Endodermal cell (in vitro differentiated cells): ENCODE measurements at regions not wholly inside any gene's neighbourhood (a gene's known extent, or its start where the extent isn't known, plus 50 kb on each side); places are given as distances from the start of the nearest gene placed in this dataset.

ENCODE experiments used
- DNase-seq: peaks from one replicate; pipeline ENCODE4 v3.0.0-alpha.2; 2017
- H3K27ac ChIP-seq: 2 replicates; pipeline ENCODE4 v1.5.1; 2013; ENCODE audit warnings: mild to moderate bottlenecking, low read depth, low read length, moderate library complexity
- H3K27me3 ChIP-seq: 2 replicates; pipeline ENCODE4 v1.6.1; 2013; ENCODE audit warnings: mild to moderate bottlenecking, low read length, moderate library complexity; ENCODE audit not compliant: insufficient read depth, control insufficient read depth, poor library complexity, severe bottlenecking
- H3K36me3 ChIP-seq: 2 replicates; pipeline ENCODE4 v1.7.0; 2013; ENCODE audit warnings: mild to moderate bottlenecking, low read length, moderate library complexity; ENCODE audit not compliant: control insufficient read depth, insufficient read depth
- H3K4me1 ChIP-seq: one replicate; pipeline ENCODE4 v1.7.0; 2013; ENCODE audit warnings: low read length; ENCODE audit not compliant: control insufficient read depth, insufficient read depth
- H3K4me3 ChIP-seq: 2 replicates; pipeline ENCODE4 v1.5.1; 2013; ENCODE audit warnings: mild to moderate bottlenecking, low read length, moderate library complexity
- H3K9ac ChIP-seq: 2 replicates; pipeline ENCODE4 v1.6.1; 2013; ENCODE audit warnings: mild to moderate bottlenecking, low read length, moderate library complexity; ENCODE audit not compliant: poor library complexity, severe bottlenecking; ENCODE audit errors: extremely low read depth
- H3K9me3 ChIP-seq: 2 replicates; pipeline ENCODE4 v1.6.1; 2013; ENCODE audit warnings: mild to moderate bottlenecking, low read length, moderate library complexity; ENCODE audit not compliant: control insufficient read depth
- H3K27ac Mint-ChIP-seq: 2 replicates; pipeline ENCODE4 v1.8.0; 2020; ENCODE audit warnings: mixed read lengths
- H3K27me3 Mint-ChIP-seq: 2 replicates; pipeline ENCODE4 v1.8.0; 2021; ENCODE audit warnings: mild to moderate bottlenecking, mixed read lengths; ENCODE audit not compliant: insufficient read depth
- H3K36me3 Mint-ChIP-seq: 2 replicates; pipeline ENCODE4 v1.8.0; 2020; ENCODE audit warnings: low read depth, mixed read lengths
- H3K4me1 Mint-ChIP-seq: 2 replicates; pipeline ENCODE4 v1.8.0; 2020; ENCODE audit warnings: mixed read lengths
- H3K4me3 Mint-ChIP-seq: 2 replicates; pipeline ENCODE4 v1.8.0; 2020; ENCODE audit warnings: mild to moderate bottlenecking, moderate library complexity, mixed read lengths
- H3K9me3 Mint-ChIP-seq: 2 replicates; pipeline ENCODE4 v1.8.0; 2020; ENCODE audit warnings: mild to moderate bottlenecking, mixed read lengths
- CTCF ChIP-seq: fragments of 200-600 bp; sonication (generic); conservative IDR thresholded peaks from 2 replicates; pipeline ENCODE4 v1.5.0; 2021; ENCODE audit warnings: antibody characterized with exemption, mild to moderate bottlenecking
- WGBS, 2 experiments: methylation state at CpG; one replicate each; pipeline versions ENCODE4 v1.1.5 to v1.1.7; 2013; ENCODE audit warnings: missing lambda C conversion rate in 2 of 2, mixed read lengths in 1 of 2; ENCODE audit not compliant: insufficient coverage in 1 of 2, insufficient read length in 1 of 2; 5-methylcytosine and 5-hydroxymethylcytosine counted together

- Histone ChIP-seq H3K4me3 (no peak overlapping the region), H3K9me3 (no peaks in the 10 kb centered on the region), H3K27me3 (no peaks in the 10 kb centered on the region), H3K9ac (no peak overlapping the region), H3K27ac (no peak overlapping the region), H3K4me1 (peaks cover 4% of the 10 kb centered on the region), H3K36me3 (no peaks in the 10 kb centered on the region)
- peaks cover 11% of the 10 kb centered on the region for H3K4me1 Mint-ChIP-seq
- peaks cover 6% of the 10 kb centered on the region for H3K27me3 Mint-ChIP-seq
- H3K9me3 Mint-ChIP-seq = peaks cover 1% of the 10 kb centered on the region
- H3K4me3 Mint-ChIP-seq = no peak overlapping the region
- DNase-seq = no peak
- no peak overlapping the region for H3K27ac Mint-ChIP-seq
- H3K36me3 Mint-ChIP-seq = no peaks in the 10 kb centered on the region
- TF ChIP-seq CTCF = no peak
- WGBS, 2 experiments = 88 to 89% methylated on average over 3 of the region's 3 CpGs
These were observed 528.3 kb downstream of the CD83 start for GRCh38 chr6:14645841-14646240.

- Histone ChIP-seq H3K9me3 (no peaks in the 10 kb centered on the region), H3K27ac (no peak overlapping the region), H3K27me3 (no peaks in the 10 kb centered on the region), H3K4me1 (peaks cover under 1% of the 10 kb centered on the region), H3K4me3 (no peak overlapping the region), H3K9ac (no peak overlapping the region), H3K36me3 (no peaks in the 10 kb centered on the region)
- Mint-ChIP-seq H3K4me3 (no peak overlapping the region), H3K27ac (no peak overlapping the region), H3K4me1 (peaks cover 6% of the 10 kb centered on the region), H3K9me3 (peaks cover 1% of the 10 kb centered on the region), H3K36me3 (no peaks in the 10 kb centered on the region), H3K27me3 (peaks cover 5% of the 10 kb centered on the region)
- DNase-seq = no peak
- no peak for TF ChIP-seq CTCF
- WGBS, 2 experiments = 100% methylated on average over 1 of the region's 1 CpG
These were observed 528.8 kb downstream of the CD83 start for GRCh38 chr6:14646371-14646770.

- Mint-ChIP-seq H3K27me3 (peaks cover 3% of the 10 kb centered on the region), H3K27ac (no peak overlapping the region), H3K4me3 (no peak overlapping the region), H3K4me1 (peaks cover 2% of the 10 kb centered on the region), H3K36me3 (no peaks in the 10 kb centered on the region), H3K9me3 (peaks cover 1% of the 10 kb centered on the region)
- Histone ChIP-seq H3K4me1 (no peaks in the 10 kb centered on the region), H3K4me3 (no peak overlapping the region), H3K9ac (no peak overlapping the region), H3K27me3 (no peaks in the 10 kb centered on the region), H3K36me3 (no peaks in the 10 kb centered on the region), H3K27ac (no peak overlapping the region), H3K9me3 (no peaks in the 10 kb centered on the region)
- no peak for DNase-seq
- no peak for TF ChIP-seq CTCF
- WGBS, 2 experiments = 89 to 97% methylated on average over 5 to 6 of the region's 6 CpGs
These were observed 529.8 kb downstream of the CD83 start for GRCh38 chr6:14647357-14647756.
